ENCODE measurements at regions not wholly inside any gene's neighbourhood (a gene's known extent, or its start where the extent isn't known, plus 50 kb on each side); places are given as distances from the start of the nearest gene placed in this dataset.
"Not testable (repeated sequence)": the region's sequence is repeated elsewhere in the genome, so short reads cannot be mapped to it uniquely, and the experiment has no call there.

DNA sequence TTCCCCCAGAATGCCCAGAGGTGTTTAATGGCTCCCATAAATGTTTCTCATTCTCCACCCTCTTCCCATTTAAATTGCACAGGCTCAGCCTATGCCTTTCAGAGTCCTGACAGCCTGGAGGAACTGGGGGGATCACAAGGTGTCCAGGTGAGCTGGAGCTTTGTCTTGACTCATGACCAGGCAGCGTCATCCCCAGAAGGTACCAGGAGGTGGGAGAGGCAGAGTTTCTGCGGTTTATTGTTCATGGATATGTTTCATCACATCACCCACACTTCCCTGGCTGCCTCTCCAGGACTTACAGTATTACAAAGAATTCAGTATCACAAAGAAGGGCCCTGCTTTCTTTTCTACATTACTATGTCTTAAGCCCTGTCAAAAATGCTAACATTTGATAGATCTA, 103.2 kb upstream of the GALNT18 start:
- no peak for DNase-seq (ENCODE audit: low spot score in 2 of 2)
- Histone ChIP-seq H3K36me3 (no peaks in the 10 kb centered on the region), H3K27ac (no peak overlapping the region), H3K4me3 (no peak overlapping the region), H3K27me3 (no peaks in the 10 kb centered on the region), H3K9me3 (peaks cover 0 to 8% of the 10 kb centered on the region in 2 donors), H3K4me1 (no peaks in the 10 kb centered on the region)
- intact Hi-C loops (cut with DNase I; ENCODE audit: low total_unique reads) = no loop called here
- TF ChIP-seq POLR2A (IDR thresholded peaks at IDR 0.05) (no peak), POLR2AphosphoS5 (IDR thresholded peaks at IDR 0.05) (no peak), CTCF (IDR thresholded peaks at IDR 0.05) (no peak)

GRCh38 chr11:11722861-11723260, 101.1 kb upstream of the GALNT18 start:
- Histone ChIP-seq H3K27ac (no peak overlapping the region), H3K9me3 (peaks cover 0 to 8% of the 10 kb centered on the region in 2 donors), H3K27me3 (no peaks in the 10 kb centered on the region), H3K4me3 (no peak overlapping the region), H3K4me1 (no peaks in the 10 kb centered on the region), H3K36me3 (no peaks in the 10 kb centered on the region)
- DNase-seq (ENCODE audit: low spot score in 2 of 2) = no peak
- intact Hi-C loops (cut with DNase I; ENCODE audit: low total_unique reads) = no loop called here
- TF ChIP-seq CTCF (IDR thresholded peaks at IDR 0.05) (no peak), POLR2A (IDR thresholded peaks at IDR 0.05) (no peak), POLR2AphosphoS5 (IDR thresholded peaks at IDR 0.05) (no peak)

DNA sequence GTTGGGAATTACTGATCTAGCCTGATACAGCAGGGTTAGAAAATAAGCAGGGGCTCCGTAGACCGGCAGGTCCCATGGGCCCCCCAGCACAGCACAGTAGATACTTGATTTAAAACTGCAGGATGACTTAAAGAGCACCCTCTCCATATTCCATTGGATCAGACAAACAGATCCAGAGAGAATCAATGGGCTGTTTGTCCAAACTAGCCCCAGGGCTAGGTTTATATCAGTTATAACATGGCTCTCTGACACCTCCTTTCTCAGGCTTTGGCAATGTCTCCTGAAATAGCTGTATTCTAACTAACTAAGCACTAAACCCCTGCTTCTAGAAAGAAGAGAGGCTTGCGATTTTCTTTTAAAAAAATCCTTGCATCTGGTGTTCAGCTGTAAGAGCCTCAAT, 100.4 kb upstream of the GALNT18 start:
- TF ChIP-seq POLR2A (IDR thresholded peaks at IDR 0.05) = no peak
- TF ChIP-seq CTCF (IDR thresholded peaks at IDR 0.05) = no peak
- TF ChIP-seq POLR2AphosphoS5 (IDR thresholded peaks at IDR 0.05) = no peak
- Histone ChIP-seq H3K9me3 (peaks cover 3 to 10% of the 10 kb centered on the region in 2 donors), H3K27me3 (no peaks in the 10 kb centered on the region), H3K27ac (no peak overlapping the region), H3K4me1 (no peaks in the 10 kb centered on the region), H3K36me3 (no peaks in the 10 kb centered on the region), H3K4me3 (no peak overlapping the region)
- intact Hi-C loops (cut with DNase I; ENCODE audit: low total_unique reads) = no loop called here
- DNase-seq (ENCODE audit: low spot score in 2 of 2) = no peak

GRCh38 chr11:11718511-11718910, 96.7 kb upstream of the GALNT18 start:
- H3K27me3 ChIP-seq = no peaks in the 10 kb centered on the region
- peaks cover 12 to 17% of the 10 kb centered on the region in 2 donors for H3K9me3 ChIP-seq
- no peaks in the 10 kb centered on the region for H3K4me1 ChIP-seq
- H3K36me3 ChIP-seq = no peaks in the 10 kb centered on the region
- DNase-seq (ENCODE audit: low spot score in 2 of 2) = no peak
- no peak overlapping the region for H3K4me3 ChIP-seq
- TF ChIP-seq POLR2AphosphoS5 (IDR thresholded peaks at IDR 0.05) (no peak), POLR2A (IDR thresholded peaks at IDR 0.05) (no peak), CTCF (IDR thresholded peaks at IDR 0.05) (no peak)
- no peak overlapping the region for H3K27ac ChIP-seq
- intact Hi-C loops (cut with DNase I; ENCODE audit: low total_unique reads) = no loop called here

DNA sequence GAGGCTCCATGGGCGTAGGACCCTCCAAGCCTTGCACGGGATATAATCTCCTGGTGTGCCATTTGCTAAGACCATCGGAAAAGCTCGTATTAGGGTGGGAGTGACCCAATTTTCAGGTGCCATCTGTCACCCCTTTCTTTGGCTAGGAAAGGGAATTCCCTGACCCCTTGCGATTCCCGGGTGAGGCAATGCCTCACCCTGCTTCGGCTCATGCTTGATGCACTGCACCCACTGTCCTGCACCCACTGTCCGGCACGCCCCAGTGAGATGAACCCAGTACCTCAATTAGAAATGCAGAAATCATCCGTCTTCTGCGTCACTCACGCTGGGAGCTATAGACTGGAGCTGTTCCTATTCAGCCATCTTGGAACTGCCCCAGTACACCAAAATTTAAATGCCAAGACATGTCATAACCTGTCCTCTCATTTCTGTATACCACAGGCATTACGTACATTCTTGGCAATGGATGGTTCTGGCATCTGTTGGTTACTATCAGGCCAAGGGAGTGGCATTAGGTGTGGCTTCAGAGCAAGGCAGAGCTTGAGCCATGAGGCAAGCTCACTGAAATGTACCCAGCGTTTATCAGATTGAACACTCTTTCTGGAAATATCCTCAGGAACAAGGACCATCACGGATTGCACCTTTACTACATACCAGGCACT, 95.4 kb upstream of the GALNT18 start:
- no peak for DNase-seq (ENCODE audit: low spot score in 2 of 2)
- intact Hi-C loops (cut with DNase I; ENCODE audit: low total_unique reads) = no loop called here
- no peaks in the 10 kb centered on the region for H3K4me1 ChIP-seq
- H3K27me3 ChIP-seq = no peaks in the 10 kb centered on the region
- TF ChIP-seq POLR2A (IDR thresholded peaks at IDR 0.05) (no peak), POLR2AphosphoS5 (IDR thresholded peaks at IDR 0.05) (no peak), CTCF (IDR thresholded peaks at IDR 0.05) (no peak)
- no peaks in the 10 kb centered on the region for H3K36me3 ChIP-seq
- peaks cover 12 to 17% of the 10 kb centered on the region in 2 donors for H3K9me3 ChIP-seq
- no peak overlapping the region for H3K4me3 ChIP-seq
- H3K27ac ChIP-seq = no peak overlapping the region

- DNase-seq (ENCODE audit: low spot score in 2 of 2) = not testable (repeated sequence)
Observed at GRCh38 chr11:11715075-11715474, 93.3 kb upstream of the GALNT18 start.

More at GRCh38 chr11:11715075-11715474, 93.3 kb upstream of the GALNT18 start:
- H3K9me3 ChIP-seq = peaks cover 8 to 12% of the 10 kb centered on the region in 2 donors
- H3K36me3 ChIP-seq; H3K27me3 ChIP-seq; H3K4me3 ChIP-seq; H3K4me1 ChIP-seq; H3K27ac ChIP-seq; intact Hi-C loops (cut with DNase I; ENCODE audit: low total_unique reads): not testable (repeated sequence)

Data from breast epithelium (tissue), 4 donors.